Neural progenitor cell (in vitro differentiated cells): ENCODE measurements at regions not wholly inside any gene's neighbourhood (a gene's known extent, or its start where the extent isn't known, plus 50 kb on each side); places are given as distances from the start of the nearest gene placed in this dataset.
A peak's percentile ranks its signal among the peaks of the same experiment; 100 is the strongest.

Experiments
- DNase-seq: peaks from one replicate; pipeline ENCODE4 v3.0.0-alpha.2; 2016; ENCODE audit warnings: low spot score
- H2AFZ ChIP-seq: fragments of 200-600 bp; sonication (generic); replicated peaks from 2 replicates; pipeline ENCODE4 v1.6.1; 2016; ENCODE audit warnings: antibody characterized with exemption
- H3F3A ChIP-seq: fragments of 200-600 bp; sonication (generic); 2 replicates; pipeline ENCODE4 v1.6.1; 2016; ENCODE audit warnings: antibody characterized with exemption, low read depth
- H3K27ac ChIP-seq: fragments of 200-600 bp; sonication (generic); 2 replicates; pipeline ENCODE4 v1.5.1; 2016; ENCODE audit warnings: mild to moderate bottlenecking
- H3K27me3 ChIP-seq: fragments of 200-600 bp; sonication (generic); 2 replicates; pipeline ENCODE4 v1.6.1; 2016; ENCODE audit warnings: mild to moderate bottlenecking, moderate library complexity
- H3K36me3 ChIP-seq: fragments of 200-600 bp; sonication (generic); 2 replicates; pipeline ENCODE4 v1.5.1; 2016
- H3K4me1 ChIP-seq: fragments of 200-600 bp; sonication (generic); 2 replicates; pipeline ENCODE4 v1.6.1; 2016; ENCODE audit warnings: mixed run types
- H3K4me2 ChIP-seq: fragments of 200-600 bp; sonication (generic); 2 replicates; pipeline ENCODE4 v1.6.1; 2016
- H3K4me3 ChIP-seq: fragments of 200-600 bp; sonication (generic); 2 replicates; pipeline ENCODE4 v1.5.1; 2016
- H3K79me2 ChIP-seq: fragments of 200-600 bp; sonication (generic); 2 replicates; pipeline ENCODE4 v1.6.1; 2016; ENCODE audit warnings: low read depth
- H3K9ac ChIP-seq: fragments of 200-600 bp; sonication (generic); 2 replicates; pipeline ENCODE4 v1.6.1; 2016
- H3K9me3 ChIP-seq: fragments of 200-600 bp; sonication (generic); 2 replicates; pipeline ENCODE4 v1.5.1; 2016; ENCODE audit warnings: low read depth
- H4K20me1 ChIP-seq: fragments of 200-600 bp; sonication (generic); 2 replicates; pipeline ENCODE4 v1.6.1; 2016; ENCODE audit warnings: low read depth
- H3K27ac Mint-ChIP-seq: 3 replicates; pipeline ENCODE4 v1.8.0; 2021; ENCODE audit warnings: mixed read lengths
- H3K27me3 Mint-ChIP-seq: 2 replicates; pipeline ENCODE4 v1.8.0; 2022; ENCODE audit warnings: low read depth, mild to moderate bottlenecking, inconsistent platforms, moderate library complexity, mixed read lengths; ENCODE audit not compliant: insufficient read depth
- H3K36me3 Mint-ChIP-seq: 3 replicates; pipeline ENCODE4 v1.8.0; 2021; ENCODE audit warnings: mixed read lengths
- H3K4me1 Mint-ChIP-seq: 3 replicates; pipeline ENCODE4 v1.8.0; 2021; ENCODE audit warnings: mixed read lengths
- H3K4me3 Mint-ChIP-seq: 3 replicates; pipeline ENCODE4 v1.8.0; 2021; ENCODE audit warnings: mild to moderate bottlenecking, moderate library complexity, mixed read lengths
- H3K9me3 Mint-ChIP-seq: 3 replicates; pipeline ENCODE4 v1.8.0; 2020; ENCODE audit warnings: mixed read lengths
- CTCF ChIP-seq: fragments of 200-600 bp; sonication (generic); IDR thresholded peaks from 2 replicates; pipeline ENCODE4 v1.5.1; 2017; ENCODE audit warnings: antibody characterized with exemption, mild to moderate bottlenecking
- EZH2 ChIP-seq: fragments of 200-600 bp; sonication (generic); IDR thresholded peaks from 2 replicates; pipeline ENCODE4 v1.6.1; 2017; ENCODE audit warnings: antibody characterized with exemption, mild to moderate bottlenecking, moderate library complexity
- EZH2phosphoT487 ChIP-seq: fragments of 200-600 bp; sonication (generic); IDR thresholded peaks from 2 replicates; pipeline ENCODE4 v1.6.1; 2017; ENCODE audit warnings: antibody characterized with exemption

- Mint-ChIP-seq H3K27me3 (peaks cover 2% of the 10 kb centered on the region), H3K4me1 (no peaks in the 10 kb centered on the region), H3K27ac (no peak overlapping the region), H3K9me3 (no peaks in the 10 kb centered on the region), H3K36me3 (no peaks in the 10 kb centered on the region), H3K4me3 (no peak overlapping the region)
- no peak overlapping the region for H2AFZ ChIP-seq
- DNase-seq = no peak
- no peaks in the 10 kb centered on the region for H4K20me1 ChIP-seq
- H3K27ac ChIP-seq = no peak overlapping the region
- H3K79me2 ChIP-seq = no peaks in the 10 kb centered on the region
- H3K9me3 ChIP-seq = no peaks in the 10 kb centered on the region
- no peaks in the 10 kb centered on the region for H3F3A ChIP-seq
- H3K27me3 ChIP-seq = no peaks in the 10 kb centered on the region
- H3K9ac ChIP-seq = no peak overlapping the region
- H3K36me3 ChIP-seq = no peaks in the 10 kb centered on the region
- H3K4me1 ChIP-seq = no peaks in the 10 kb centered on the region
- H3K4me3 ChIP-seq = no peak overlapping the region
- TF ChIP-seq EZH2 (no peak), EZH2phosphoT487 (no peak), CTCF (no peak)
- no peak overlapping the region for H3K4me2 ChIP-seq
Measured at GRCh38 chr11:29208117-29208516, 808.7 kb downstream of the KCNA4 start.

DNA sequence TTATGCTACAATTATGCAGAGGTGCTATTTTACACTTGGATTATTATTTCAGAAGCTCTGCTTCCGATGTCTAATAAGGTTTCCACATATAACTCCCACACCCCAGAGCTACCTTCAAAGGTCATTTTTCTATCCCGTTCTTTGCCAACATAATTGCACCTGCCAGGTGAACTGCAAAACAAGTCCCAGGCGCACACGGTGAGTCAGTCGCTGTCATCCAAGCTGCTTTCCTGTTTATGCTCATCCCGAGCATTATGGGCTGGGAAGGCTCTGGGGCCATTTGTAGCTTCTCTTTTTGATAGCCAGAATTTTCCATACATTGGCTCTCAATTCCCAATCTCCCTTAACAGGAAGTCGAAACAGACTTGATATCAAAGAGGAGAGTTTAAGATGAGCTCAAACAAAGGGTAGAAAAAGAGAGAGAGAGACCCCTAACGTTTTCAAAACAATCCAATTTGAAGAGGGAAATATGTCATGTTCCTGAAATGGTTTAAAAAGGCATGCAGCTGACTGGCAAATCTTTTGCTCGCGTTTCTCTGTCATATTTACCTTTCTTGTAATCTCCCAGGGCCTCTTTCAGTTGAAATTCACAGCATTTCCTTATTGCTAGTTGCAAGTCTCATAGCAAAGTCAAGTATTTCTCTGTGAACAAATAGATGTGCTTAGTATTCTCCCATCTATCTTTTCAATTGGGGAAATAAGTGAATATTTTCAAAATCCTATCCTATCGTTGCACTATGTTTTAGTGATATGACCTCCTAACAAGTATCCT is 815.9 kb downstream of the KCNA4 start:
- no peak for DNase-seq
- TF ChIP-seq EZH2 = no peak
- TF ChIP-seq CTCF = no peak
- TF ChIP-seq EZH2phosphoT487 = no peak
- Histone ChIP-seq H3K9ac (no peak overlapping the region), H3K4me3 (no peak overlapping the region), H3K36me3 (no peaks in the 10 kb centered on the region), H3K9me3 (no peaks in the 10 kb centered on the region), H3K4me1 (no peaks in the 10 kb centered on the region), H2AFZ (peak overlapping the region; percentile 54), H4K20me1 (no peaks in the 10 kb centered on the region), H3K79me2 (no peaks in the 10 kb centered on the region), H3K4me2 (no peak overlapping the region), H3F3A (no peaks in the 10 kb centered on the region), H3K27ac (no peak overlapping the region), H3K27me3 (no peaks in the 10 kb centered on the region)
- H3K4me1 Mint-ChIP-seq = no peaks in the 10 kb centered on the region
- H3K4me3 Mint-ChIP-seq = no peak overlapping the region
- no peaks in the 10 kb centered on the region for H3K36me3 Mint-ChIP-seq
- no peaks in the 10 kb centered on the region for H3K9me3 Mint-ChIP-seq
- H3K27ac Mint-ChIP-seq = no peak overlapping the region
- no peaks in the 10 kb centered on the region for H3K27me3 Mint-ChIP-seq

GRCh38 chr11:29190313-29190712 is 826.5 kb downstream of the KCNA4 start:
- H3K4me1 ChIP-seq = no peaks in the 10 kb centered on the region
- TF ChIP-seq EZH2phosphoT487 (no peak), EZH2 (no peak), CTCF (no peak)
- H3K4me2 ChIP-seq = no peak overlapping the region
- no peak overlapping the region for H2AFZ ChIP-seq
- DNase-seq = no peak
- Mint-ChIP-seq H3K27ac (no peak overlapping the region), H3K9me3 (no peaks in the 10 kb centered on the region), H3K27me3 (no peaks in the 10 kb centered on the region), H3K4me3 (no peak overlapping the region), H3K4me1 (peaks cover 7% of the 10 kb centered on the region), H3K36me3 (no peaks in the 10 kb centered on the region)
- H3K9me3 ChIP-seq = no peaks in the 10 kb centered on the region
- no peaks in the 10 kb centered on the region for H3F3A ChIP-seq
- no peak overlapping the region for H3K9ac ChIP-seq
- no peaks in the 10 kb centered on the region for H3K36me3 ChIP-seq
- no peaks in the 10 kb centered on the region for H4K20me1 ChIP-seq
- no peaks in the 10 kb centered on the region for H3K27me3 ChIP-seq
- no peaks in the 10 kb centered on the region for H3K79me2 ChIP-seq
- H3K4me3 ChIP-seq = no peak overlapping the region
- H3K27ac ChIP-seq = no peak overlapping the region
